ENCODE measurements at regions not wholly inside any gene's neighbourhood (a gene's known extent, or its start where the extent isn't known, plus 50 kb on each side); places are given as distances from the start of the nearest gene placed in this dataset.

DNA sequence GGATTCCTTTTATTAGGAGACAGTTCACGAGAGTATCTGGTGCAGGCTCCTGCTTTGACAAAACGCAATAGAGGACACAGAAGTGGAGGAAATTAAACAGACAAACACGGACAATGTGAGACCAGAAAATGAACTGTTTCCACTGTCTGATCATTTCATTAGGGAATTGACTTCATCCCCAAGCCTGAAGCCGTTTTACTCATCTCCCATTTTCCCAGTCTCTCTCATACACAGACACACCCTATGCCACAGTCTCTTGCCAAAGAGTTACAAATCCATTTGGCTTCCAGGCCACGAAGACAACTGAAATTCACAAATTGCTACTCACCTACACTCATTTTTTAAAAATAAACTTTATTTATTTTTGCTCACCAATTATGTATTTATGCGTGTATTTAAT lies 1087.8 kb upstream of the TMEM132C start:
- TF ChIP-seq, protein P1, sequence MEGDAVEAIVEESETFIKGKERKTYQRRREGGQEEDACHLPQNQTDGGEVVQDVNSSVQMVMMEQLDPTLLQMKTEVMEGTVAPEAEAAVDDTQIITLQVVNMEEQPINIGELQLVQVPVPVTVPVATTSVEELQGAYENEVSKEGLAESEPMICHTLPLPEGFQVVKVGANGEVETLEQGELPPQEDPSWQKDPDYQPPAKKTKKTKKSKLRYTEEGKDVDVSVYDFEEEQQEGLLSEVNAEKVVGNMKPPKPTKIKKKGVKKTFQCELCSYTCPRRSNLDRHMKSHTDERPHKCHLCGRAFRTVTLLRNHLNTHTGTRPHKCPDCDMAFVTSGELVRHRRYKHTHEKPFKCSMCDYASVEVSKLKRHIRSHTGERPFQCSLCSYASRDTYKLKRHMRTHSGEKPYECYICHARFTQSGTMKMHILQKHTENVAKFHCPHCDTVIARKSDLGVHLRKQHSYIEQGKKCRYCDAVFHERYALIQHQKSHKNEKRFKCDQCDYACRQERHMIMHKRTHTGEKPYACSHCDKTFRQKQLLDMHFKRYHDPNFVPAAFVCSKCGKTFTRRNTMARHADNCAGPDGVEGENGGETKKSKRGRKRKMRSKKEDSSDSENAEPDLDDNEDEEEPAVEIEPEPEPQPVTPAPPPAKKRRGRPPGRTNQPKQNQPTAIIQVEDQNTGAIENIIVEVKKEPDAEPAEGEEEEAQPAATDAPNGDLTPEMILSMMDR (IDR thresholded peaks at IDR 0.05) = no peak
- no peak for TF ChIP-seq EZH2 (IDR thresholded peaks at IDR 0.05)
